ENCODE measurements at regions not wholly inside any gene's neighbourhood (a gene's known extent, or its start where the extent isn't known, plus 50 kb on each side); places are given as distances from the start of the nearest gene placed in this dataset.

GRCh38 chr7:28270536-28270935, 89.9 kb upstream of the JAZF1 start:
- FAIRE-seq (no peak), DNase-seq (ENCODE audit: insufficient read length, low spot score) (no peak)
- no peak for TF ChIP-seq POLR2A (IDR thresholded peaks at IDR 0.05; ENCODE audit: low read depth, low read length)

GRCh38 chr7:28272461-28272877, 91.9 kb upstream of the JAZF1 start:
- FAIRE-seq (peak; percentile 33), DNase-seq (ENCODE audit: insufficient read length, low spot score) (peak; percentile 6)
- TF ChIP-seq POLR2A (IDR thresholded peaks at IDR 0.05; ENCODE audit: low read depth, low read length): no peak

DNA sequence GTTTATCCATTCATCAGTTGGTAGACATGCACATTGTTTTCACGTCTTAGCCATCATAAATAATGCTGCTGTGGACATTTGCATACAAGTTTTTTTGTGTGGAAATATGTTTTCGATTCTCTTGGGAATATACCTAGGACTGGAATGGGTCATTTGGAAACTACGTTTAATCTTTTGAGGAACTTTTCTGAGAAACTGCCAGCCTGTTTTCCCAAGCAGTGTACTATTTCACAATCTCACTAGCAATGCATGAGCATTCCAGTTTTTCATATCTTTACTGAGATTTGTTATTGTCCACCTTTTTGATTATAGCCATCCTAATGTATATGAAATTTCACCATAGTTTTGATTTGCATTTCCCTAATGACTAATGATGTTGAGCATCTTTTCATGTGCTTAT, 95.7 kb upstream of the JAZF1 start:
- FAIRE-seq (no peak), DNase-seq (ENCODE audit: insufficient read length, low spot score) (no peak)
- no peak for TF ChIP-seq POLR2A (IDR thresholded peaks at IDR 0.05; ENCODE audit: low read depth, low read length)

- FAIRE-seq: no peak
- TF ChIP-seq POLR2A (IDR thresholded peaks at IDR 0.05; ENCODE audit: low read depth, low read length): no peak
These were observed 96.8 kb upstream of the JAZF1 start for GRCh38 chr7:28277364-28277763.

GRCh38 chr7:28277958-28278357, 97.4 kb upstream of the JAZF1 start:
- no peak for DNase-seq (ENCODE audit: insufficient read length, low spot score)
- FAIRE-seq: no peak
- TF ChIP-seq POLR2A (IDR thresholded peaks at IDR 0.05; ENCODE audit: low read depth, low read length): no peak

More at GRCh38 chr7:28277364-28277763, 96.8 kb upstream of the JAZF1 start:
- no peak for DNase-seq (ENCODE audit: insufficient read length, low spot score)

- DNase-seq (ENCODE audit: insufficient read length, low spot score): no peak
- no peak for FAIRE-seq
These were observed 99.9 kb upstream of the JAZF1 start for GRCh38 chr7:28280516-28280915.

GRCh38 chr7:28290496-28290895, 109.9 kb upstream of the JAZF1 start:
- FAIRE-seq: no peak
- TF ChIP-seq POLR2A (IDR thresholded peaks at IDR 0.05; ENCODE audit: low read depth, low read length): no peak
- no peak for DNase-seq (ENCODE audit: insufficient read length, low spot score)

More at GRCh38 chr7:28280516-28280915, 99.9 kb upstream of the JAZF1 start:
- no peak for TF ChIP-seq POLR2A (IDR thresholded peaks at IDR 0.05; ENCODE audit: low read depth, low read length)

DNA sequence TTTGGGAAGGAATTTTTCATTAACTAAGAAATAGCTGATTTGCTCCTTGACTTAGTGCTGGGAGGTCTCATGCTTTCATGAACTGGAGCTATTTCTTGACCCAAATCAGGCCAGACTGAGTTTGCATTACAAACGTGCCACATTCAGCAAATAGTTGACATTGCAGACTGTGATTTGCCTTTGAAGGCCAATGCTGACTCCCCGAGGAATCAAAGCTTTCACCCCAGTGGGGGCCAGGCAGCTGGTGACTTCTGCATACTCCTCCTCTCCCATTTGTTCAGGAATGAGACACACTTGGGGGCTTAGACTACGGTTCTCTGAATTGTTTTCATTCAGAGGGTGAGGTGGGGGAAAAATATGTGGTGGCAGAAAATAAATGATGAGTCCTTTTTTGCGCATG, 111.0 kb upstream of the JAZF1 start:
- DNase-seq (ENCODE audit: insufficient read length, low spot score) (no peak), FAIRE-seq (no peak)
- no peak for TF ChIP-seq POLR2A (IDR thresholded peaks at IDR 0.05; ENCODE audit: low read depth, low read length)

GRCh38 chr7:28292834-28293526, 112.4 kb upstream of the JAZF1 start:
- TF ChIP-seq POLR2A (IDR thresholded peaks at IDR 0.05; ENCODE audit: low read depth, low read length): no peak
- DNase-seq (ENCODE audit: insufficient read length, low spot score) (no peak), FAIRE-seq (no peak)

GRCh38 chr7:28293527-28293835, 112.9 kb upstream of the JAZF1 start:
- FAIRE-seq: peak; percentile 15
- no peak for TF ChIP-seq POLR2A (IDR thresholded peaks at IDR 0.05; ENCODE audit: low read depth, low read length)
- no peak for DNase-seq (ENCODE audit: insufficient read length, low spot score)

DNA sequence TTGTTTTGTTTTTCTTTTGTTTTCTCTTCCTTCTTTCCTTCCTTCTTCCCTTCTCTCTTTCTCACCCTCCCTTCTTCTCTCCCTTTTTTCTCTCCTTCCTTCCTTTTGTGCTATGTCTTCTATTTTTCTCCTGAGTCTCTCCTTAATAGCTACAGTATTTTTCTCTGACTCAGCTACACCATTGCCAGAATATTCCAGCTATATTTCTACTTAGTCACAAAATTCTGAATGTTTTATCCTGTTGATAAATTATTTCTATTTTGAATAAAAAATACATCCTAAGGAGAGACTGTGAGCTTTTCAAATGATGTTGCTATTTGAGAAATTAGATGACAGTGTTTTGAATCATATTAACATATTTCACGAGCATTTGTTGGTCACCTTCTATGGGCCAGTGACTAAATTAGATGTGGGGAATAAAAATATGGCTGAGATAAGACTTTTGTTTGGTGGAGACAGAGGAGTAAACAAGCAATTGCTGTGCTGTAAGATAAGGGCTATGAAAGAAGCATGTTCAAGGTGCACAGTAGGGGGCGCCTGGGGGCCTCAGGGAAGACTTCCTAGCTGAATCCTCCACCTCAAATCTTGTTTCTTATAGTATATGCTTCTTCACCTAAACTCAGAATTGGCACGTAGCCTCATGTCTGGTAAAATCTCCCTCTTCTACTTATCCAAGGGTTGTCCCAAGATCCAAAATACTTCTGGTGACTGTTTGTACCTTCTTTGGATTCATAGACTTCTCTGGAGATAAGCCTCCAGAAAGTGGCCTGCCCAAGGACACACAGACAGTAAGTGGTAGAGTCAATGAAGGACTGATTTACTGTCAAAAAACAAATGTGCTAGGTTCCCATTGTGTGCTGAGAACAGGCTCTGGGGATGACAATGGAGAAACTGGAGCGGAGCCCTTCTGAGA, 115.5 kb upstream of the CREB5 start:
- no peak for DNase-seq (ENCODE audit: insufficient read length, low spot score)
- no peak for TF ChIP-seq POLR2A (IDR thresholded peaks at IDR 0.05; ENCODE audit: low read depth, low read length)
- FAIRE-seq: peak; percentile 53

DNA sequence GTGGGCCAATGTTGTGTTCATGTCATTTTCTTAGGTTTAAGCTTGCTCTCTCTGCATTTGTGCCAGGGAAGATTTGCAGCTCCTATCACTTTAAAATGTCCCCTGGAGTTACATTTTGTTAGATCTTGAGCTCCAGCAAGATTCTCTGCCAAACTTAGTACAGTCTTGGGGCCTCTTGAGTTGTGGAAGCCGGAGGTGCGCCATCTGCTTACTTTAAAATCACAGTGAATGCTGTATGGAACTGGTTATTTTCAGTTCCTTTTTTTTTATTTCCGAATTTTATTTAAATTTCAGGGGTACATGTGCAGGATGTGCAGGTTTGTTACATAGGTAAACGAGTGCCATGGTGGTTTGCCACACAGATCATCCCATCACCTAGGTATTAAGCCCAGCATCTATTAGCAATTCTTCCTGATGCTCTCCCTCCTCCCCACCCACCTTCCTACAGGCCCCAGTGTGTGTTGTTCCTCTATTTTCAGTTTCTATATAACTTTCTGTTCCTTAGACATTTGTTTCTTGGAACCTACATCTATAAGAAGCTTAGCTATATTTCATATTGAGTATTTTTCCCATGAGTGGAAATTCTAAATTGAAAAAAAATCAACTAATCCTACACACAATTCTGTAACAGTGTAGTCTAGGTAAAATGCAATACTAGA, 114.4 kb upstream of the CREB5 start:
- FAIRE-seq (no peak), DNase-seq (ENCODE audit: insufficient read length, low spot score) (no peak)
- no peak for TF ChIP-seq POLR2A (IDR thresholded peaks at IDR 0.05; ENCODE audit: low read depth, low read length)

DNA sequence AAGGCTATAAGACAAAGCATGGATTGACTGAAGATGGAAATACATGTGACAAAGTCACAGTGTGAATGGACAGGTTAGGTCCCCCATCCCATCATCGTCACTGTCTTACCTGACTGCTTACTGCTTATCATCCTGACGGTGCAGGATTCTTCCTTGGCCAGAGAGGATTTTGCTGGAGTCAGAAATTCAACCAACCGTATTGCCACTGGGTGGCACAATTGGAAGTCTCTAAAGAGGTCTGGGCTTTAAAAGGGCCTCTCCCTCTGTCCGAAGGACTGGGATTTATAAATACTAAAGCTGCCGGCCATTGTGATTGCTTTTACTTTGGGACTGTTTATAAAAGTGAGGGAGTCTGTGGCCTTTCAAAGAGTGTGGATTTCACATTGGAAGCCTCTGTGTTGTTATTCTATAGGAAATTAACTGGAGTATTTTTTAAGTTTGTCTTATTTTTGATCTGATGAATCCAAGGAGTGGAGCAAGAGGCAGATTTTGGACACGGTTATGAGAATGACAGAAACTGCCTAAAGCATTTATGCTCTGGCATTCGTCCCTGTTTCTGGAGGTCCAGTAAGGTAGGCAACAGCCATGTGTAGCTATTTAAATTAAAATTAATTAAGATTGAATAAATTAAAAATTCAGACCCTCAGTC, 113.3 kb upstream of the CREB5 start:
- DNase-seq (ENCODE audit: insufficient read length, low spot score) (peak; percentile 38), FAIRE-seq (peak; percentile 67)
- no peak for TF ChIP-seq POLR2A (IDR thresholded peaks at IDR 0.05; ENCODE audit: low read depth, low read length)

DNA sequence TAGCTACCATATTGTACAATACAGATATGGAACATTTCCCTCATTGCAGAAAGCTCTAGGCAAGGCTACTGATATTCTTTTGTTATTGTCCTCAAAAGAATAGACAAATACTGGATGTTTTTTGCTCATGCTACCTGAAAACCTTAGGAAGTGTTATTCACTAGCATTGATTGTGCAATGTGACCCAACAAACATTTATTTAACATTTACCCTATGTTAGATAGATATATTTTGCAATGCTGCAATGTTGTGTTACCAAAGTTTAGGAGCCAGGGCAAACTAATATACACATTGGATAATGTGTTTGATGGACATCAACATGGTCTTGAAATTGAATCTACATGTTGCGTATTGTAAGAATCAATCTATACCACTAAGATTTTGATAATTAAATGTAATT, 112.8 kb upstream of the CREB5 start:
- DNase-seq (ENCODE audit: insufficient read length, low spot score) (no peak), FAIRE-seq (no peak)
- TF ChIP-seq POLR2A (IDR thresholded peaks at IDR 0.05; ENCODE audit: low read depth, low read length): no peak

Data from H54 (cell line).